ENCODE measurements at regions not wholly inside any gene's neighbourhood (a gene's known extent, or its start where the extent isn't known, plus 50 kb on each side); places are given as distances from the start of the nearest gene placed in this dataset.

GRCh38 chr13:44191504-44192171 is 182.0 kb upstream of the SERP2 start:
- TF ChIP-seq, protein P1, sequence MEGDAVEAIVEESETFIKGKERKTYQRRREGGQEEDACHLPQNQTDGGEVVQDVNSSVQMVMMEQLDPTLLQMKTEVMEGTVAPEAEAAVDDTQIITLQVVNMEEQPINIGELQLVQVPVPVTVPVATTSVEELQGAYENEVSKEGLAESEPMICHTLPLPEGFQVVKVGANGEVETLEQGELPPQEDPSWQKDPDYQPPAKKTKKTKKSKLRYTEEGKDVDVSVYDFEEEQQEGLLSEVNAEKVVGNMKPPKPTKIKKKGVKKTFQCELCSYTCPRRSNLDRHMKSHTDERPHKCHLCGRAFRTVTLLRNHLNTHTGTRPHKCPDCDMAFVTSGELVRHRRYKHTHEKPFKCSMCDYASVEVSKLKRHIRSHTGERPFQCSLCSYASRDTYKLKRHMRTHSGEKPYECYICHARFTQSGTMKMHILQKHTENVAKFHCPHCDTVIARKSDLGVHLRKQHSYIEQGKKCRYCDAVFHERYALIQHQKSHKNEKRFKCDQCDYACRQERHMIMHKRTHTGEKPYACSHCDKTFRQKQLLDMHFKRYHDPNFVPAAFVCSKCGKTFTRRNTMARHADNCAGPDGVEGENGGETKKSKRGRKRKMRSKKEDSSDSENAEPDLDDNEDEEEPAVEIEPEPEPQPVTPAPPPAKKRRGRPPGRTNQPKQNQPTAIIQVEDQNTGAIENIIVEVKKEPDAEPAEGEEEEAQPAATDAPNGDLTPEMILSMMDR (conservative IDR thresholded peaks at IDR 0.05), result peak; percentile 71
- Histone ChIP-seq H3K9me3 (ENCODE audit: control insufficient read depth, low read depth, low read length) (no peaks in the 10 kb centered on the region), H3K27ac (ENCODE audit: insufficient read length, low read depth, low read length) (no peak overlapping the region), H2AFZ (ENCODE audit: low read length) (peak overlapping the region; percentile 92), H2BK15ac (ENCODE audit: low read depth, low read length) (no peak overlapping the region), H3K18ac (ENCODE audit: insufficient read length, low read depth, low read length) (no peak overlapping the region), H3K79me2 (ENCODE audit: insufficient read depth, low read length) (no peaks in the 10 kb centered on the region), H4K8ac (replicated peaks; ENCODE audit: insufficient read length, low read depth, low read length) (no peak overlapping the region), H3K14ac (ENCODE audit: insufficient read depth, low read length) (no peak overlapping the region), H3K9ac (ENCODE audit: extremely low read depth, insufficient read length, low read length) (no peak overlapping the region), H2BK12ac (ENCODE audit: insufficient read length, low read depth, low read length) (no peak overlapping the region), H3K4me1 (ENCODE audit: insufficient read depth, low read length) (no peaks in the 10 kb centered on the region), H3K4me2 (ENCODE audit: insufficient read depth, insufficient read length, low read length) (no peak overlapping the region), H4K5ac (ENCODE audit: insufficient read length, low read depth, low read length) (peak overlapping the region; percentile 22), H3K23me2 (ENCODE audit: insufficient read length, low read depth, low read length, poor library complexity, severe bottlenecking) (no peaks in the 10 kb centered on the region), H4K20me1 (ENCODE audit: control insufficient read depth, insufficient read depth, insufficient read length) (no peaks in the 10 kb centered on the region), H3K56ac (ENCODE audit: insufficient read length, low read depth, low read length) (no peak overlapping the region), H4K91ac (ENCODE audit: insufficient read length, low read depth, low read length) (no peak overlapping the region), H2BK120ac (ENCODE audit: low read depth, low read length, poor library complexity, severe bottlenecking) (no peak overlapping the region), H3K79me1 (ENCODE audit: insufficient read depth, low read depth, low read length, poor library complexity, severe bottlenecking) (no peaks in the 10 kb centered on the region), H3K4ac (ENCODE audit: low read depth, low read length) (no peak overlapping the region), H2BK5ac (ENCODE audit: insufficient read length, low read length) (no peak overlapping the region), H2BK20ac (ENCODE audit: low read depth, low read length, poor library complexity, severe bottlenecking) (no peak overlapping the region), H3K27me3 (ENCODE audit: insufficient read depth, low read length) (no peaks in the 10 kb centered on the region), H3K23ac (ENCODE audit: insufficient read length, low read depth, low read length) (no peak overlapping the region), H3T11ph (ENCODE audit: low read length) (no peak overlapping the region), H2AK5ac (ENCODE audit: insufficient read length, low read length) (no peak overlapping the region)
- Mint-ChIP-seq H3K4me1 (peaks cover 0 to 2% of the 10 kb centered on the region in 2 experiments; a peak in 3 of 4 replicates), H3K27me3 (ENCODE audit: low read depth) (peaks cover 5% of the 10 kb centered on the region; the same call in 1 of the 2 replicates), H3K9me3 (no peaks in the 10 kb centered on the region), H3K27ac (peak overlapping the region in 1 of 3 experiments; percentile 71; a peak in 1 of 7 replicates), H3K4me3 (no peak overlapping the region), H3K36me3 (ENCODE audit: insufficient read depth in 1 of 3, low read depth in 3 of 3) (no peaks in the 10 kb centered on the region)
- peak; percentile 53 for DNase-seq
- no CpG with 5 or more reads among the region's 15 CpGs for WGBS (ENCODE audit: extremely low coverage, insufficient read length, low lambda C conversion rate)

Data from H9 (cell line).